HG02840 (cell line): ENCODE measurements at regions not wholly inside any gene's neighbourhood (a gene's known extent, or its start where the extent isn't known, plus 50 kb on each side); places are given as distances from the start of the nearest gene placed in this dataset.
"Not testable (repeated sequence)": the region's sequence is repeated elsewhere in the genome, so short reads cannot be mapped to it uniquely, and the experiment has no call there.

Source experiments
- ATAC-seq: cut with Tn5 transposase; IDR thresholded peaks from one replicate; pipeline ENCODE4 v1.9.1; 2021; ENCODE audit warnings: mild to moderate bottlenecking, moderate library complexity, moderate number of reproducible peaks; ENCODE audit not compliant: unreplicated experiment, low FRiP score

DNA sequence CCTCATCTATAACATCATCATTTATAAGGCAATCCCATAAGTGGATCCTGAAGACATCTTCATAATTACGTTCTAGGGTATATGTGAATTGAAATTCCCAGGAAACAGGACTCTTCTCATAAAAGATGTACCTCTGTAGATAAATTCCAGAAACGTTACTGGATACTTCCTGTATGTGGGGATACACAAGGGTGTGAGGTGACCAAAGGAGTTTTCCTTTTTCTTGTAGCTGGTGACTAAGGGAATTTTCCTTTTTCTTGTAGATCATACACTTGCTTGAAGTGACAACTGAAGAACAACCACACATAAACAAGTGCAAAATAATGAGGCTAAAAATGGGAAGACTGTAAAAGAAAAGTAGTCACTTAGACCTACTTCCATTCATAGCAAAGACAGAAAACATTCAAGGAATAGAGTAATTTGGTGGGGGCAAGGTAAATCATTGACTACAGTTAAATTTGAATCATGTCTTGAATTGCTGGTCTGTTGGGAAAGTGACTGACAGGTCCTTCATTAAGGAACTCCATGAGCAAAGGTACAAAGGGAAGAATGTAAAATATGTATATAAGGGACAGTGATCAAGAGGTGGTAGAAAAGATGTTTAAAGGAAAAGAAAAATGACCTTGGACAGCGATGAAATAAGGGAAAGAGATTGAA, 53.2 kb upstream of the UBE2E3 start:
- no peak for ATAC-seq

- ATAC-seq, result no peak
These were observed 54.7 kb upstream of the UBE2E3 start for GRCh38 chr2:180925700-180926099.

- ATAC-seq, result no peak
These were observed 56.3 kb upstream of the UBE2E3 start for GRCh38 chr2:180924063-180924462.

- no peak for ATAC-seq
These were observed 69.4 kb upstream of the UBE2E3 start for GRCh38 chr2:180910831-180911665.

DNA sequence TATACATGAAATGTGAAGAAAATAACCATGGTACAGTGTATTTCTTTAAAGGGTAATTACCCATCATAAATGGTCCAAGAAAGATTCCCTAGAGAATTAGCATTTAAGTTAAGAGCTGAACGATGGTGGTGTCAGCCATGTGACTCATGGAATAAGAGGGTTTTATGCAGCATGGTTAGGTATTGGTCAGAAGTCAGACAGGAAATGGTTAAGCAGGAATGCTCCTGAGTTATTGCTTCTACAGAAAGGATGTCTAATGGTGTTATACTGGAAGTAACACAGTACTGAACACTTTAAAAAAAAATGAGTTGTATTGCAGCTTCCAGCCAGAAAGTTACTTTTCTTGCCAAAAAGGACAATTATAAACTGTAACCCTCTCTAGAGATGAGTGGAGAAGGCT, 72.7 kb upstream of the UBE2E3 start:
- ATAC-seq, result no peak

DNA sequence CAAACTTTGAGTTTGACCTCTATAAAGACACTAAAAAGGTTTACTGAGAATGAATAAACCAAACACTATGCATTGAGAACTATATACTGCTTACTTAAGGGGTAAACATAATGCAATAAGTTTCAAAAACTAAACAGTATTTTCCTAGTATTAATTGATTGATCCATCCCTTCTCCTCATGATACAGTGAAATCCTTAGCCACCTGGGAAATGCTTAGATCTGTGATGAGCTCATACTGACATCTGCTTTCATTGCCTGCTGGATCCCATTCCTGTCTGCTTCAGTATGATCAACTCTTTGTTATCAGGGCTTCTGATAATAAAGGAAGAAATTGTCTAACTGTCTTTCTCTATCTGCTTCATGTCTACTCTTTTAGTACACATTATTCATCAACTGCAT, 74.9 kb upstream of the UBE2E3 start:
- no peak for ATAC-seq

DNA sequence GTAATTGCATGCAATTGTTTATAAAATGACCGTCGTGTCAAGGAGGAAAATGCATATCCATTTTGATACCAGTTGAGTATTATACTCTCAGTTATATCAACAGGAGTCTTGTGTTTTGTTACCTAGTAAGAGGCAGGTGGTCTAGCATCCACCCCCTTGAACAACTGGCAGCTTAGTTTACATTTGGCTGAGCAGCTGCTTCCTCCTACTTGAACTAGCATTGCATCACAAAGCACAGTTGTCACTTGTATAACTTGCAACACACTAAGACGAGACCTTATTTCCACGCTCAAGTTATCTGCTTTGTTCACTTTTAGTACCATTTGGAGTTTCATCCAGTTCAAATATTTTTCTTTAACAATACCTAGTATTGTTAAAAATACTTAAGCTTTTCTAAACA, 75.4 kb upstream of the UBE2E3 start:
- no peak for ATAC-seq

- ATAC-seq, result no peak
These were observed 79.1 kb upstream of the UBE2E3 start for GRCh38 chr2:180901331-180901730.

GRCh38 chr2:180893752-180894151, 86.7 kb upstream of the UBE2E3 start:
- no peak for ATAC-seq

- no peak for ATAC-seq
These were observed 88.3 kb upstream of the UBE2E3 start for GRCh38 chr2:180892091-180892490.

DNA sequence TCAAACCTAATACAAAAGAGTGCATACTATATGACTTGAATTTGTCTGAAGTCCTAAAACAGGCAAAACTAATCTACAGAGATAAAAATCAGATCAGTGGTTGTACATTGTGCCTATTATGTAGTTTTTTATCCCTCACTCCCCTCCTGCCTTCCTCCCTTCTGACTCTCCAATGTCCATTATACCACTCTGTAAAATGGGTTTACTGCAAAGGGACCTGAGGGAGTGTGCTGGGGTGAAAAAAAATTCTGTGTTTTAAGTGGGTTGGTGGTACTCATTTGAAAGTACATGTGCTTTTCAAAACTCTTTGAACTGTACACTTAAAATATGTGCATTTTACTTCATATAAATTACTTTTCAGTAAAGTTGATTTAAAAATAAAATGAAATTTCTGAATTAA, 89.0 kb upstream of the UBE2E3 start:
- ATAC-seq, result no peak

DNA sequence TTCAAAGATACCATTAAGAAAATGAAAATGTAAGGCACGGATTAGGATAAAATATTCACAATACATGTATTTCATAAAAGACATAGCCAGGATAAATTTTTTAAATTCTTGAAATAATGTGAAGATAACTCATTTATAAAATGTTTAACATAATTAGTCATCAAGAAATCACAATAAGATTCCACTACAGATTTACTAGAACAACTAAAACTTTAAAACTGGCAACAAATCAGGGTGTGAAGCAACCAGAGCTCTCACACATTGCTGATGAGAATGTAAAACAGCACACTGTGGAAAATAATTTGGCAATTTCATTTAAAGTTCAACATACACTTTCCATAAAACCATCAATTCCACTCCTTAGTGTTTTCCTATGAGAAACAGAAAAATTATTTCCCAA, 89.6 kb upstream of the UBE2E3 start:
- no peak for ATAC-seq

GRCh38 chr2:180882959-180883358, 97.4 kb upstream of the UBE2E3 start:
- ATAC-seq, result no peak

GRCh38 chr2:180876506-180876905, 103.9 kb upstream of the UBE2E3 start:
- no peak for ATAC-seq

- no peak for ATAC-seq
These were observed 107.2 kb upstream of the UBE2E3 start for GRCh38 chr2:180873219-180873618.

DNA sequence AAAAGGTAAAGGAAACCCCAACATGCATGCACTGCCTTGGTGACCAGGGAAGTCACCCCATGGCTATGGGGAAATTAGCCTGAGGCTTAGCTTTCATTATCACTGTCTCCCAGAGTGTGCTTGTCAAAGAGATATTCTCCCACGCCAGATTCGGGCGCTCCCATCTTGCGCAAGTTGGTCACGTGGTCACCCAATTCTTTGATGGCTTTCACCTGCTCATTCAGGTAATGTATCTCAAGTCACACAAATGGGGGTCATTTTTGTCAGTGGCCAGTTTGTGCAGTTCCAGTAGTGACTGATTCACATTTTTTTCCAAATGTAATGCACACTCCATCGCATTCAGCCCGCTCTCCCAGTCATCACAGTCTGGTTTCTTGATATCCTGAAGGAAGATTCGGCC, 107.6 kb upstream of the UBE2E3 start:
- not testable (repeated sequence) for ATAC-seq

- no peak for ATAC-seq
These were observed 108.2 kb upstream of the UBE2E3 start for GRCh38 chr2:180872255-180872654.

GRCh38 chr2:180871649-180872048, 108.8 kb upstream of the UBE2E3 start:
- ATAC-seq, result no peak

DNA sequence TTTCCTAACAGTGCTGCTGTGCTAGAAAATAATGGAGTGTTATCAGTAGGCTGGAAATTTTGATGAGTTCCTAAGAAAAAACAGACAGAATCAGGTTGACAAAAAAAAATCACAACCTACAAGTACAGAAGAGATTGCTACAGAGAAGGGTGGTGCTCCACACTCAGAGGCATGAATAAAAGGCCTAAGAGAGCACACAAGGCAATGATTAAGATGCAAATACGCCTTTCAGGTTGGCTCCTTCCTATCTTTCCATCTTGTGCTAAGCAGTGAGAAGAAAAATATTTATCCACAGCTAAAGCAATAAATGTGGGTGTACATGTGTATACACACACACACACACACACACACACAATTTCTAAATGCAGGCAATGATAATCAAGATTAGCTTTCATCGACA, 130.6 kb upstream of the UBE2E3 start:
- ATAC-seq, result no peak

GRCh38 chr2:180848393-180848792, 132.0 kb upstream of the UBE2E3 start:
- no peak for ATAC-seq

DNA sequence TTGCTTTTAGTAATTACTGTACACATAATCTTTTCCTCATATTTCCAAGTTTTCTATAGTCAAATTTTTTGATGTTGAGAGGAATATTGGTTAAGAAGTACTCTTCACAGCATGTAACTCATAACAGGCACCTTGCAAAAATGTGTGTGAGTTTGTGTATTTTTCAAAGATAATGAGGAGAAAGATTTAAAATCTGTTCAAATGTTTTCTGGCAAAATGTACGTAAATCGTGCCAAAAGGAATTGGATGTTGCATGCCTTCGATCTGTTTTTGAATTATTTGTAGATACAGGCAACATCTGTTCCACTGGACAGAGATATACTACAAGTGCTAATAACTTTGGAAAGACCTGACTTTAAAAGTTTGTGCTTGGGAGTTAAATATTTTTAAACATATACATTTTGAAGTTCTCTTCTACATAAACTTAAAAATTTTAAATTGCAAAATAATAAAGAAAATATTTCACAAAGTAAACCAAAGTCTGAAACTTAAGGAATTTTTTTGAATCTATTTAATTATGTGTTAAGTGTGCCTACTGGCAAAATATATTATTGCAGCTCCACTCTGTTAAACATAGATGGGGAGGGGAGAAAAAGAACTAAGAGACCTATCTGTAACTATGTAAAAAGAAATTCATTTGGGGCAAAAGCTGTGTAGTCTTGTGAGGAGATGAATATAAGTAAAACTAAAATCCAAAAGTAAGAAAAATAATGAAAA, 133.5 kb upstream of the UBE2E3 start:
- ATAC-seq, result no peak
